ENCODE measurements at regions not wholly inside any gene's neighbourhood (a gene's known extent, or its start where the extent isn't known, plus 50 kb on each side); places are given as distances from the start of the nearest gene placed in this dataset.

GRCh38 chr6:71072508-71072907 is 115.6 kb upstream of the B3GAT2 start:
- in situ Hi-C loops (cut with MboI; ENCODE audit: low sequenced_read_pairs, unreplicated experiment): no loop called here
- no peak for DNase-seq (ENCODE audit: low spot score)
- no peak for TF ChIP-seq CTCF (IDR thresholded peaks at IDR 0.05; ENCODE audit: borderline replicate concordance, control extremely low read depth, extremely low read depth, insufficient read depth, missing control alignments)

- TF ChIP-seq CTCF (IDR thresholded peaks at IDR 0.05; ENCODE audit: borderline replicate concordance, control extremely low read depth, extremely low read depth, insufficient read depth, missing control alignments): no peak
- in situ Hi-C loops (cut with MboI; ENCODE audit: low sequenced_read_pairs, unreplicated experiment): no loop called here
Observed at GRCh38 chr6:71077655-71078054, 120.8 kb upstream of the B3GAT2 start.

GRCh38 chr6:71079677-71080076 is 122.8 kb upstream of the B3GAT2 start:
- in situ Hi-C loops (cut with MboI; ENCODE audit: low sequenced_read_pairs, unreplicated experiment): no loop called here
- no peak for TF ChIP-seq CTCF (IDR thresholded peaks at IDR 0.05; ENCODE audit: borderline replicate concordance, control extremely low read depth, extremely low read depth, insufficient read depth, missing control alignments)
- no peak for DNase-seq (ENCODE audit: low spot score)

More at GRCh38 chr6:71077655-71078054, 120.8 kb upstream of the B3GAT2 start:
- no peak for DNase-seq (ENCODE audit: low spot score)

- in situ Hi-C loops (cut with MboI; ENCODE audit: low sequenced_read_pairs, unreplicated experiment): no loop called here
- TF ChIP-seq CTCF (IDR thresholded peaks at IDR 0.05; ENCODE audit: borderline replicate concordance, control extremely low read depth, extremely low read depth, insufficient read depth, missing control alignments): no peak
- no peak for DNase-seq (ENCODE audit: low spot score)
Observed at GRCh38 chr6:71080133-71080532, 123.3 kb upstream of the B3GAT2 start.

GRCh38 chr6:71080826-71081225 is 124.0 kb upstream of the B3GAT2 start:
- TF ChIP-seq CTCF (IDR thresholded peaks at IDR 0.05; ENCODE audit: borderline replicate concordance, control extremely low read depth, extremely low read depth, insufficient read depth, missing control alignments): no peak
- in situ Hi-C loops (cut with MboI; ENCODE audit: low sequenced_read_pairs, unreplicated experiment): no loop called here
- DNase-seq (ENCODE audit: low spot score): no peak

GRCh38 chr6:71082033-71082650 is 125.3 kb upstream of the B3GAT2 start:
- no peak for TF ChIP-seq CTCF (IDR thresholded peaks at IDR 0.05; ENCODE audit: borderline replicate concordance, control extremely low read depth, extremely low read depth, insufficient read depth, missing control alignments)
- DNase-seq (ENCODE audit: low spot score): no peak
- in situ Hi-C loops (cut with MboI; ENCODE audit: low sequenced_read_pairs, unreplicated experiment): no loop called here

Measured in GM13976 (cell line).